BE2C (cell line): ENCODE measurements at regions not wholly inside any gene's neighbourhood (a gene's known extent, or its start where the extent isn't known, plus 50 kb on each side); places are given as distances from the start of the nearest gene placed in this dataset.

Experiments
- DNase-seq: peaks from one replicate; pipeline ENCODE4 v3.0.0-alpha.2; 2020
- H3K27me3 ChIP-seq: fragments of 250-450 bp; sonication (Bioruptor Pico); 2 replicates; pipeline ENCODE4 v1.5.1; 2020; ENCODE audit warnings: mild to moderate bottlenecking
- H3K36me3 ChIP-seq: fragments of 250-450 bp; sonication (Bioruptor Pico); 2 replicates; pipeline ENCODE4 v1.5.1; 2020; ENCODE audit warnings: mild to moderate bottlenecking
- H3K4me1 ChIP-seq: fragments of 250-450 bp; sonication (Bioruptor Pico); 2 replicates; pipeline ENCODE4 v1.5.1; 2020
- H3K4me3 ChIP-seq: 2 replicates; pipeline ENCODE4 v1.5.1; 2011; ENCODE audit warnings: low read depth, low read length
- H3K9me3 ChIP-seq: fragments of 250-450 bp; sonication (Bioruptor Pico); 2 replicates; pipeline ENCODE4 v1.5.1; 2020
- TF ChIP-seq, protein P1 (sequence below): IDR thresholded peaks from 2 replicates; pipeline ENCODE4 v1.5.1; 2012; ENCODE audit warnings: mild to moderate bottlenecking, low read depth, low read length

DNA sequence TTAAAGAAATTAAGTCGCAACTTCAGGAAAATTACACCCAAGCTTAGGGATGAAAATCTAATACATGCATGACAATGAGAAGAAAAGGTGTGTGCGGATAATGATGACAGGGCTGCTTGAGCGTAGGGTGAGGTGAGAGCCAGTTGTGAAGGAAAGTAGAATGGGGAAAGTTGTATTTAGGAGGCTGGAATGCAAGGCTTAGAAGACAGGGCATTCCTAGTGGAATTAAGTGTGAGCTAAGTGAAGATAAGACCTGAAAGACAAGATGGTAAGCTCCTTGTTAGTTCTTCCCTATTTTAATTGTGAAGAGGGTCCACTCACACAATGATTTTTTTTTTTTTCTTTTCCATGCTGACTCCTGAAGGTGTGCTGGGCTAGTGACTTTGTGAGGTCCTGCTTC lies 519.5 kb upstream of the SALL1 start:
- Histone ChIP-seq H3K4me1 (no peaks in the 10 kb centered on the region), H3K27me3 (peaks cover 10% of the 10 kb centered on the region; the same call in 1 of the 2 replicates)

GRCh38 chr16:51666821-51667220 lies 515.8 kb upstream of the SALL1 start:
- H3K27me3 ChIP-seq: peaks cover 10% of the 10 kb centered on the region; the same call in 1 of the 2 replicates

More for the DNA sequence above, 519.5 kb upstream of the SALL1 start:
- TF ChIP-seq, protein P1, sequence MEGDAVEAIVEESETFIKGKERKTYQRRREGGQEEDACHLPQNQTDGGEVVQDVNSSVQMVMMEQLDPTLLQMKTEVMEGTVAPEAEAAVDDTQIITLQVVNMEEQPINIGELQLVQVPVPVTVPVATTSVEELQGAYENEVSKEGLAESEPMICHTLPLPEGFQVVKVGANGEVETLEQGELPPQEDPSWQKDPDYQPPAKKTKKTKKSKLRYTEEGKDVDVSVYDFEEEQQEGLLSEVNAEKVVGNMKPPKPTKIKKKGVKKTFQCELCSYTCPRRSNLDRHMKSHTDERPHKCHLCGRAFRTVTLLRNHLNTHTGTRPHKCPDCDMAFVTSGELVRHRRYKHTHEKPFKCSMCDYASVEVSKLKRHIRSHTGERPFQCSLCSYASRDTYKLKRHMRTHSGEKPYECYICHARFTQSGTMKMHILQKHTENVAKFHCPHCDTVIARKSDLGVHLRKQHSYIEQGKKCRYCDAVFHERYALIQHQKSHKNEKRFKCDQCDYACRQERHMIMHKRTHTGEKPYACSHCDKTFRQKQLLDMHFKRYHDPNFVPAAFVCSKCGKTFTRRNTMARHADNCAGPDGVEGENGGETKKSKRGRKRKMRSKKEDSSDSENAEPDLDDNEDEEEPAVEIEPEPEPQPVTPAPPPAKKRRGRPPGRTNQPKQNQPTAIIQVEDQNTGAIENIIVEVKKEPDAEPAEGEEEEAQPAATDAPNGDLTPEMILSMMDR: no peak
- Histone ChIP-seq H3K9me3 (no peaks in the 10 kb centered on the region), H3K36me3 (no peaks in the 10 kb centered on the region), H3K4me3 (no peak overlapping the region)
- DNase-seq: no peak

DNA sequence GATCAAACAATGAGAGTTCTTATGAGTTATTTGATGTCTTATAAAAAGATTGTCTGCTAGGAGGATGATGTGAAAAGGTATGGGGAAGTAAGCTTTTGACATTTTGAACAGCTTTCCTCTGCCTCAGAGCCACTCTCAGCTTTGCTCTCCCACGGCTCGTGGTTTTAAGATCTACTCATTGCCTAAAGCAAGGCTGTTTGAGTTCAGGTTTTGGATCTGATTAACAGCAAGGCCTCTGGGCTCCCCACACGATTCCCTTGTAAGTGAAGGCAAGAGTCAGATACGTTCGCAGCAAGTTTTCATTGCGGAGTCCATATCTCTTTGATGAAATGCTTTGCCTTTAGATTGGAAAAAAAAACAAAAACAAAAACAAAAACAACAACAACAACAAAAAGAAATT lies 515.0 kb upstream of the SALL1 start:
- H3K4me3 ChIP-seq: no peak overlapping the region
- H3K9me3 ChIP-seq: no peaks in the 10 kb centered on the region
- peaks cover 10% of the 10 kb centered on the region; the same call in 1 of the 2 replicates for H3K27me3 ChIP-seq
- TF ChIP-seq, protein P1: no peak
- no peaks in the 10 kb centered on the region for H3K4me1 ChIP-seq
- DNase-seq: no peak
- H3K36me3 ChIP-seq: no peaks in the 10 kb centered on the region

More at GRCh38 chr16:51666821-51667220, 515.8 kb upstream of the SALL1 start:
- H3K9me3 ChIP-seq: no peaks in the 10 kb centered on the region
- DNase-seq: no peak
- H3K4me3 ChIP-seq: no peak overlapping the region
- H3K36me3 ChIP-seq: no peaks in the 10 kb centered on the region
- TF ChIP-seq, protein P1: no peak
- no peaks in the 10 kb centered on the region for H3K4me1 ChIP-seq

- TF ChIP-seq, protein P1: no peak
- Histone ChIP-seq H3K4me3 (no peak overlapping the region), H3K27me3 (peaks cover 8% of the 10 kb centered on the region; the same call in 1 of the 2 replicates), H3K9me3 (no peaks in the 10 kb centered on the region), H3K36me3 (no peaks in the 10 kb centered on the region), H3K4me1 (no peaks in the 10 kb centered on the region)
- DNase-seq: no peak
These were observed 514.4 kb upstream of the SALL1 start for GRCh38 chr16:51665436-51665998.

DNA sequence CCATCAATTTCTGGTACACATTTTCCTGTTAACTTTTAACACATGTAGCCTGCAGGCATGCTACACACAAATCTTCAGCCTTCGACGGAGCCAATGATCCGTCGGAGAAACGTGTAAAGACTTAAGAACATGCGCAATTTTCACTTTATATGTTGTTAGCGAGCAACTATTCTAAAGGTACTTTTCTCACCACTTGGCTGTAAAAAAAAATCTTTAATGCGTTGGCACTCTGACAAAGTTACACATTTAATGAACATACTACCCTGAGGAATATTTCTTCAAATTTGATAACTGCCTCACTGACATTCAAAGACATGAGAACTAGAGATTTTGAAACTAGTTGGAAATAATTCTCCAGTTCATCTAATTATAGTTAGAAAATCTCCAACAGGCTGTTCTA lies 507.5 kb upstream of the SALL1 start:
- H3K9me3 ChIP-seq: no peaks in the 10 kb centered on the region
- H3K4me3 ChIP-seq: no peak overlapping the region
- no peak for DNase-seq
- no peaks in the 10 kb centered on the region for H3K27me3 ChIP-seq
- H3K4me1 ChIP-seq: no peaks in the 10 kb centered on the region
- TF ChIP-seq, protein P1: no peak
- no peaks in the 10 kb centered on the region for H3K36me3 ChIP-seq

GRCh38 chr16:51657848-51658247 lies 506.8 kb upstream of the SALL1 start:
- H3K36me3 ChIP-seq: no peaks in the 10 kb centered on the region
- TF ChIP-seq, protein P1: no peak

More at GRCh38 chr16:51657848-51658247, 506.8 kb upstream of the SALL1 start:
- Histone ChIP-seq H3K9me3 (no peaks in the 10 kb centered on the region), H3K4me3 (no peak overlapping the region), H3K27me3 (no peaks in the 10 kb centered on the region), H3K4me1 (no peaks in the 10 kb centered on the region)
- DNase-seq: no peak
